Panc1 (cell line): ENCODE measurements at regions not wholly inside any gene's neighbourhood (a gene's known extent, or its start where the extent isn't known, plus 50 kb on each side); places are given as distances from the start of the nearest gene placed in this dataset.

Experiments
- ATAC-seq: fragments of 200-7000 bp; cut with Tn5 transposase; 2 replicates; pipeline ENCODE4 v1.9.1; 2020; ENCODE audit warnings: mild to moderate bottlenecking, moderate library complexity
- BruUV-seq: library from RNA; stranded (reverse); fragments of 400-500 nt; replicated peaks from 2 replicates; lab custom pipeline; 2021; lab: Mats Ljungman, UMichigan
- CTCF ChIA-PET: fragments of 300-600 bp; sonication (Branson Sonifier 250); formaldehyde crosslinking; loops from one replicate; lab custom pipeline; 2022; ENCODE audit warnings: antibody characterized with exemption; lab: Charles Lee
- POLR2A ChIA-PET: fragments of 300-600 bp; sonication (Branson Sonifier 250); formaldehyde crosslinking; loops from one replicate; lab custom pipeline; 2022; ENCODE audit warnings: antibody characterized with exemption; lab: Charles Lee
- DNase-seq: peaks from one replicate; pipeline ENCODE4 v3.0.0-alpha.2; 2010; ENCODE audit warnings: low read depth, low spot score
- H3K27ac ChIP-seq: 2 replicates; pipeline ENCODE4 v1.5.1; 2011; ENCODE audit warnings: mild to moderate bottlenecking, low read length, inconsistent platforms
- H3K27me3 ChIP-seq: fragments of 200-500 bp; sonication (Bioruptor generic); 2 replicates; pipeline ENCODE4 v1.6.0; 2014; ENCODE audit warnings: low read length, inconsistent platforms; ENCODE audit not compliant: control insufficient read depth, insufficient read depth
- H3K36me3 ChIP-seq: fragments of 200-500 bp; sonication (Bioruptor generic); 2 replicates; pipeline ENCODE4 v1.5.1; 2014; ENCODE audit warnings: inconsistent platforms, mild to moderate bottlenecking, low read length, moderate library complexity; ENCODE audit not compliant: control insufficient read depth, insufficient read depth
- H3K4me1 ChIP-seq: 2 replicates; pipeline ENCODE4 v1.5.1; 2011; ENCODE audit warnings: inconsistent platforms, mild to moderate bottlenecking, low read length, moderate library complexity; ENCODE audit not compliant: control insufficient read depth, insufficient read depth
- H3K4me3 ChIP-seq, 2 experiments: 2 replicates each; pipeline ENCODE4 v1.5.1; 2011 to 2012; ENCODE audit warnings: low read depth in 2 of 2, low read length in 2 of 2, mild to moderate bottlenecking in 2 of 2, inconsistent platforms in 1 of 2, moderate library complexity in 1 of 2
- H3K9me3 ChIP-seq: fragments of 200-500 bp; sonication (Bioruptor generic); 2 replicates; pipeline ENCODE4 v1.5.1; 2014; ENCODE audit warnings: low read depth, mild to moderate bottlenecking, inconsistent platforms, low read length, moderate library complexity; ENCODE audit not compliant: control insufficient read depth, insufficient read depth
- POLR2AphosphoS5 ChIP-seq: IDR thresholded peaks from 2 replicates; pipeline ENCODE4 v1.6.1; 2012; ENCODE audit warnings: mild to moderate bottlenecking, low read depth, low read length, moderate library complexity
- SIN3A ChIP-seq: IDR thresholded peaks from 2 replicates; pipeline ENCODE4 v1.6.1; 2012; ENCODE audit warnings: low read depth, mild to moderate bottlenecking, low read length, moderate library complexity, borderline replicate concordance; ENCODE audit not compliant: insufficient read depth
- TCF7L2 ChIP-seq: IDR thresholded peaks from 2 replicates; pipeline ENCODE4 v1.6.1; 2011; ENCODE audit warnings: mild to moderate bottlenecking, low read depth, low read length, inconsistent platforms
- in situ Hi-C: cut with HindIII; loops from 2 replicates; pipeline ENCODE4 v1.10.0; 2016; ENCODE audit warnings: low sequenced_read_pairs, low pct_unique_long_range_greater_than_20kb
- intact Hi-C: fragments of 100-400 bp; cut with micrococcal nuclease; formaldehyde crosslinking; loops from one replicate; pipeline ENCODE4 v1.10.0; 2022; ENCODE audit not compliant: unreplicated experiment
- TF ChIP-seq, protein P1 (sequence below), 2 experiments: IDR thresholded peaks; 2 replicates each; pipeline ENCODE4 v1.6.1; 2011 to 2012; ENCODE audit warnings: low read depth in 2 of 2, control low read depth in 1 of 2, low read length in 1 of 2, mild to moderate bottlenecking in 1 of 2, moderate library complexity in 1 of 2; ENCODE audit not compliant: insufficient read depth in 1 of 2
- TF ChIP-seq, protein P2 (sequence below): fragments of 450-650 bp; IDR thresholded peaks from 2 replicates; pipeline ENCODE4 v1.5.1; 2017; ENCODE audit warnings: mild to moderate bottlenecking

DNA sequence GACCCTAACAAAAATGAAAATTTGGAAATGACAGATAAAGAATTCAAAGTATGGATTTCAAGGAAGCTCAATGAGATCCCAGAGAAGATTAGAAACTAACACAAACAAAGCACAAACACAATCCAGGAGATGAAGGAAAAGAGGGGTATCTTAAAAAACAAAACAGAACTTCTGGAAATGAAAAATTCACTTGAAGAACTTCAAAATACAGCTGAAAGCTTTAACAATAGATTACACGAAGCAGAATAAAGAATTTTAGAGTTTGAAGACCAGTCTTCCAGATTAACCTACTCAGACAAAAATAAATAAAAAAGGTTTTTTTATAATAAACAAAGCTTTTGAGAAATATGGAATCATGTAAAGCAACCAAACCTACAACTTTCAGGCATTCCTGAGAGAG lies 671.8 kb upstream of the SLC39A10 start:
- intact Hi-C loops = no loop called here
- no peaks in the 10 kb centered on the region for H3K36me3 ChIP-seq
- no peak overlapping the region for H3K4me3 ChIP-seq
- in situ Hi-C loops = no loop called here
- ATAC-seq (no peak), DNase-seq (no peak)
- ChIA-PET POLR2A (no interaction called here), CTCF (no interaction called here)
- H3K9me3 ChIP-seq = peaks cover 6% of the 10 kb centered on the region; the same call in 1 of the 2 replicates
- no peaks in the 10 kb centered on the region for H3K4me1 ChIP-seq
- no peaks in the 10 kb centered on the region for H3K27me3 ChIP-seq
- BruUV-seq = no TSS peak
- no peak for TF ChIP-seq POLR2AphosphoS5
- no peak for TF ChIP-seq SIN3A
- TF ChIP-seq, protein P1, sequence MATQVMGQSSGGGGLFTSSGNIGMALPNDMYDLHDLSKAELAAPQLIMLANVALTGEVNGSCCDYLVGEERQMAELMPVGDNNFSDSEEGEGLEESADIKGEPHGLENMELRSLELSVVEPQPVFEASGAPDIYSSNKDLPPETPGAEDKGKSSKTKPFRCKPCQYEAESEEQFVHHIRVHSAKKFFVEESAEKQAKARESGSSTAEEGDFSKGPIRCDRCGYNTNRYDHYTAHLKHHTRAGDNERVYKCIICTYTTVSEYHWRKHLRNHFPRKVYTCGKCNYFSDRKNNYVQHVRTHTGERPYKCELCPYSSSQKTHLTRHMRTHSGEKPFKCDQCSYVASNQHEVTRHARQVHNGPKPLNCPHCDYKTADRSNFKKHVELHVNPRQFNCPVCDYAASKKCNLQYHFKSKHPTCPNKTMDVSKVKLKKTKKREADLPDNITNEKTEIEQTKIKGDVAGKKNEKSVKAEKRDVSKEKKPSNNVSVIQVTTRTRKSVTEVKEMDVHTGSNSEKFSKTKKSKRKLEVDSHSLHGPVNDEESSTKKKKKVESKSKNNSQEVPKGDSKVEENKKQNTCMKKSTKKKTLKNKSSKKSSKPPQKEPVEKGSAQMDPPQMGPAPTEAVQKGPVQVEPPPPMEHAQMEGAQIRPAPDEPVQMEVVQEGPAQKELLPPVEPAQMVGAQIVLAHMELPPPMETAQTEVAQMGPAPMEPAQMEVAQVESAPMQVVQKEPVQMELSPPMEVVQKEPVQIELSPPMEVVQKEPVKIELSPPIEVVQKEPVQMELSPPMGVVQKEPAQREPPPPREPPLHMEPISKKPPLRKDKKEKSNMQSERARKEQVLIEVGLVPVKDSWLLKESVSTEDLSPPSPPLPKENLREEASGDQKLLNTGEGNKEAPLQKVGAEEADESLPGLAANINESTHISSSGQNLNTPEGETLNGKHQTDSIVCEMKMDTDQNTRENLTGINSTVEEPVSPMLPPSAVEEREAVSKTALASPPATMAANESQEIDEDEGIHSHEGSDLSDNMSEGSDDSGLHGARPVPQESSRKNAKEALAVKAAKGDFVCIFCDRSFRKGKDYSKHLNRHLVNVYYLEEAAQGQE (IDR thresholded peaks at IDR 0.05; ENCODE audit: insufficient read depth in 1 of 2, low read depth in 2 of 2, low read length in 1 of 2) = no peak
- TF ChIP-seq TCF7L2 = no peak
- TF ChIP-seq, protein P2, sequence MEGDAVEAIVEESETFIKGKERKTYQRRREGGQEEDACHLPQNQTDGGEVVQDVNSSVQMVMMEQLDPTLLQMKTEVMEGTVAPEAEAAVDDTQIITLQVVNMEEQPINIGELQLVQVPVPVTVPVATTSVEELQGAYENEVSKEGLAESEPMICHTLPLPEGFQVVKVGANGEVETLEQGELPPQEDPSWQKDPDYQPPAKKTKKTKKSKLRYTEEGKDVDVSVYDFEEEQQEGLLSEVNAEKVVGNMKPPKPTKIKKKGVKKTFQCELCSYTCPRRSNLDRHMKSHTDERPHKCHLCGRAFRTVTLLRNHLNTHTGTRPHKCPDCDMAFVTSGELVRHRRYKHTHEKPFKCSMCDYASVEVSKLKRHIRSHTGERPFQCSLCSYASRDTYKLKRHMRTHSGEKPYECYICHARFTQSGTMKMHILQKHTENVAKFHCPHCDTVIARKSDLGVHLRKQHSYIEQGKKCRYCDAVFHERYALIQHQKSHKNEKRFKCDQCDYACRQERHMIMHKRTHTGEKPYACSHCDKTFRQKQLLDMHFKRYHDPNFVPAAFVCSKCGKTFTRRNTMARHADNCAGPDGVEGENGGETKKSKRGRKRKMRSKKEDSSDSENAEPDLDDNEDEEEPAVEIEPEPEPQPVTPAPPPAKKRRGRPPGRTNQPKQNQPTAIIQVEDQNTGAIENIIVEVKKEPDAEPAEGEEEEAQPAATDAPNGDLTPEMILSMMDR = no peak
- H3K27ac ChIP-seq = no peak overlapping the region

DNA sequence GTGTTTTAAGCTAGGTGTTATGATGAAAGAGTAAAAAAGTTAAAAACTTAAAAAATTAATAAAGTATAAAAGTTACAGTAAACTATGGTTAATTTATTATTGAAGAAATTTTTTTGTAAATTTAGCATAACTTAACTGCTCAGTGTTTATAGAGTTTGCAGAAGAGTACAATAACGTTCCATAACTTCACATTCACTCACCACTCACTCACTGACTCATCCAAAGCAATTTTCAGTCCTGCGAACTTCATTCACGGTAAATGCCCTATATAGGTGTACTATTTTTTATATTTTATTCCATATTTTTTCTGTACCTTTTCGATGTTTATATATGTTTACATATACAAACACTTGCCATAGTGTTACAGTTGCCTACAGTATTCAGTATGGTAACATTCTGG lies 694.8 kb upstream of the SLC39A10 start:
- no peak for DNase-seq
- in situ Hi-C loops = no loop called here

More for the DNA sequence above, 694.8 kb upstream of the SLC39A10 start:
- TF ChIP-seq, protein P1 (IDR thresholded peaks at IDR 0.05; ENCODE audit: insufficient read depth in 1 of 2, low read depth in 2 of 2, low read length in 1 of 2) = no peak
- TF ChIP-seq SIN3A (no peak), TCF7L2 (no peak), POLR2AphosphoS5 (no peak)
- TF ChIP-seq, protein P2 = no peak
- Histone ChIP-seq H3K4me1 (no peaks in the 10 kb centered on the region), H3K9me3 (no peaks in the 10 kb centered on the region), H3K27me3 (no peaks in the 10 kb centered on the region), H3K36me3 (no peaks in the 10 kb centered on the region), H3K4me3 (no peak overlapping the region), H3K27ac (no peak overlapping the region)
- ChIA-PET CTCF (no interaction called here), POLR2A (no interaction called here)
- intact Hi-C loops = no loop called here
- BruUV-seq = no TSS peak
- ATAC-seq = no peak
